SH-SY5Y (cell line): ENCODE measurements at regions not wholly inside any gene's neighbourhood (a gene's known extent, or its start where the extent isn't known, plus 50 kb on each side); places are given as distances from the start of the nearest gene placed in this dataset.

ENCODE experiments used
- GATA2 ChIP-seq: IDR thresholded peaks from 2 replicates; pipeline ENCODE4 v1.6.1; 2011; ENCODE audit warnings: mild to moderate bottlenecking, low read depth, low read length
- GATA3 ChIP-seq: IDR thresholded peaks from 2 replicates; pipeline ENCODE4 v1.6.1; 2011; ENCODE audit warnings: low read depth, mild to moderate bottlenecking, low read length, moderate library complexity

GRCh38 chr2:183248866-183249567 is 124.8 kb downstream of the NUP35 start:
- TF ChIP-seq GATA3 (no peak), GATA2 (no peak)
